ENCODE measurements at regions not wholly inside any gene's neighbourhood (a gene's known extent, or its start where the extent isn't known, plus 50 kb on each side); places are given as distances from the start of the nearest gene placed in this dataset.

DNA sequence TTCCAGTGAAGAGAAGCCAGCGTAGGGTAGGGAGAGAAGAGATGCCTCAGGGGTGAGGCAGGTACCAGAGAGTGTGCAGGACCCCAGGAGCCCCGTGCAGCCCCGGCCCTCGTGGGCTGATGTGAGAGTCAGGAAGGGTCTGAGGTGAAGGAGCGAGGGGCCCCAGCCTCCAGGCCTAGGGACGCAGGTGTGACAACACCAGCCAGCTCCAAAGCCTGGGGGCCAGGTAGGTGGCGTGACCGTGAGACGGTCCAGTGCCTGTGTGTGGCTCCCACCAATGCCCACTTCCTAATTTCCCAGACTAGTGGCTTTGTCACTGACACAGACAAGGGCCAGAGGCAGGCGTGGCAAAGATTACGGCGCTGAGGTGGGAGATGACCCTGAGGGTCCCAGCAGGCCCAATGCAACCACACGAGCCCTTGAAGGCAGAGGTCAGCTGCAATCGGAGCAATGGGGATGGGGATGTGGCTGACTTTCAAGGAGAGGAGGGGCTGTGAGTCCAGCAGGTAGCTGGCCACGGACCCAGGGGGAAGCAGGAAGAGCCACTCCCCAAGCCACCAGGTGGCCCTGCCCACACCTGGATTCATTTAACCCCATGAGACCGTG lies 86.0 kb upstream of the SNTG2 start:
- TF ChIP-seq, protein P1, sequence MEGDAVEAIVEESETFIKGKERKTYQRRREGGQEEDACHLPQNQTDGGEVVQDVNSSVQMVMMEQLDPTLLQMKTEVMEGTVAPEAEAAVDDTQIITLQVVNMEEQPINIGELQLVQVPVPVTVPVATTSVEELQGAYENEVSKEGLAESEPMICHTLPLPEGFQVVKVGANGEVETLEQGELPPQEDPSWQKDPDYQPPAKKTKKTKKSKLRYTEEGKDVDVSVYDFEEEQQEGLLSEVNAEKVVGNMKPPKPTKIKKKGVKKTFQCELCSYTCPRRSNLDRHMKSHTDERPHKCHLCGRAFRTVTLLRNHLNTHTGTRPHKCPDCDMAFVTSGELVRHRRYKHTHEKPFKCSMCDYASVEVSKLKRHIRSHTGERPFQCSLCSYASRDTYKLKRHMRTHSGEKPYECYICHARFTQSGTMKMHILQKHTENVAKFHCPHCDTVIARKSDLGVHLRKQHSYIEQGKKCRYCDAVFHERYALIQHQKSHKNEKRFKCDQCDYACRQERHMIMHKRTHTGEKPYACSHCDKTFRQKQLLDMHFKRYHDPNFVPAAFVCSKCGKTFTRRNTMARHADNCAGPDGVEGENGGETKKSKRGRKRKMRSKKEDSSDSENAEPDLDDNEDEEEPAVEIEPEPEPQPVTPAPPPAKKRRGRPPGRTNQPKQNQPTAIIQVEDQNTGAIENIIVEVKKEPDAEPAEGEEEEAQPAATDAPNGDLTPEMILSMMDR (IDR thresholded peaks at IDR 0.05): no peak
- TF ChIP-seq POLR2A (IDR thresholded peaks at IDR 0.05): no peak
